ENCODE measurements at regions not wholly inside any gene's neighbourhood (a gene's known extent, or its start where the extent isn't known, plus 50 kb on each side); places are given as distances from the start of the nearest gene placed in this dataset.

- POLR2A ChIA-PET, result no interaction called here
- BruUV-seq (replicated peaks), result no TSS peak
- no peak for TF ChIP-seq JUND (IDR thresholded peaks at IDR 0.05)
- TF ChIP-seq MAX (IDR thresholded peaks at IDR 0.05), result no peak
- no peak for TF ChIP-seq POLR2A (IDR thresholded peaks at IDR 0.05; ENCODE audit: borderline replicate concordance, extremely low read depth, insufficient read depth, insufficient read length)
- no peak for TF ChIP-seq SP1 (IDR thresholded peaks at IDR 0.05; ENCODE audit: low read depth)
- TF ChIP-seq SIN3A (IDR thresholded peaks at IDR 0.05; ENCODE audit: low read depth), result no peak
- no peak for TF ChIP-seq ZBTB33 (IDR thresholded peaks at IDR 0.05; ENCODE audit: extremely low read depth, insufficient replicate concordance, low read length)
- no peak for TF ChIP-seq EZH2phosphoT487 (IDR thresholded peaks at IDR 0.05; ENCODE audit: borderline replicate concordance)
- TF ChIP-seq TCF7L2 (IDR thresholded peaks at IDR 0.05; ENCODE audit: borderline replicate concordance, extremely low read depth, insufficient read depth, insufficient read length), result no peak
- H3K9me3 ChIP-seq (ENCODE audit: control insufficient read depth in 1 of 2, insufficient read depth in 1 of 2, low read depth in 1 of 2, low read length in 2 of 2), result no peaks in the 10 kb centered on the region
- no peak overlapping the region for H3K27ac ChIP-seq (ENCODE audit: low read depth, low read length)
- intact Hi-C loops (cut with micrococcal nuclease), result no loop called here
- H3K27me3 ChIP-seq (ENCODE audit: insufficient read depth, low read length), result peaks cover 6% of the 10 kb centered on the region; the same call in 1 of the 2 replicates
- CTCF ChIA-PET, result no interaction called here
- H3K79me2 ChIP-seq (ENCODE audit: insufficient read depth, low read length), result no peaks in the 10 kb centered on the region
- H3K9ac ChIP-seq (ENCODE audit: low read length), result no peak overlapping the region
- no peaks in the 10 kb centered on the region for H3K9me2 ChIP-seq (ENCODE audit: insufficient read depth)
- DNase-seq (ENCODE audit: low read depth, low spot score) (no peak), ATAC-seq (no peak)
- no peak overlapping the region for H3K4me3 ChIP-seq (replicated peaks in 1 of 2; ENCODE audit: low read depth in 1 of 2, low read length in 2 of 2)
- H3K36me3 ChIP-seq (ENCODE audit: control insufficient read depth in 1 of 2, insufficient read depth in 2 of 2, low read length in 2 of 2), result no peaks in the 10 kb centered on the region
- no peak overlapping the region for H3K4me2 ChIP-seq (ENCODE audit: low read length)
- no peaks in the 10 kb centered on the region for H4K20me1 ChIP-seq (ENCODE audit: insufficient read depth)
- no peak overlapping the region for H2AFZ ChIP-seq (ENCODE audit: low read depth, low read length, poor library complexity, severe bottlenecking)
- peaks cover 6% of the 10 kb centered on the region in 2 experiments; a peak in 3 of 4 replicates for H3K4me1 ChIP-seq (ENCODE audit: control insufficient read depth in 1 of 2, insufficient read depth in 2 of 2, low read length in 2 of 2)
- RAD21 ChIA-PET (ENCODE audit: low non-redundant PET in 1 of 2, low total read pairs in 2 of 2, uncharacterized antibody in 2 of 2, unreplicated experiment in 2 of 2), result no interaction called here
Measured at GRCh38 chr5:1665803-1666202, 133.8 kb downstream of the MRPL36 start.

GRCh38 chr5:1665231-1665630, 134.4 kb downstream of the MRPL36 start:
- Histone ChIP-seq H3K4me3 (replicated peaks in 1 of 2; ENCODE audit: low read depth in 1 of 2, low read length in 2 of 2) (no peak overlapping the region), H3K79me2 (ENCODE audit: insufficient read depth, low read length) (no peaks in the 10 kb centered on the region), H3K4me1 (ENCODE audit: control insufficient read depth in 1 of 2, insufficient read depth in 2 of 2, low read length in 2 of 2) (peaks cover 6% of the 10 kb centered on the region in 2 experiments; a peak in 3 of 4 replicates), H3K27ac (ENCODE audit: low read depth, low read length) (no peak overlapping the region), H3K36me3 (ENCODE audit: control insufficient read depth in 1 of 2, insufficient read depth in 2 of 2, low read length in 2 of 2) (no peaks in the 10 kb centered on the region), H3K9me2 (ENCODE audit: insufficient read depth) (no peaks in the 10 kb centered on the region), H2AFZ (ENCODE audit: low read depth, low read length, poor library complexity, severe bottlenecking) (no peak overlapping the region), H4K20me1 (ENCODE audit: insufficient read depth) (no peaks in the 10 kb centered on the region), H3K27me3 (ENCODE audit: insufficient read depth, low read length) (peaks cover 6% of the 10 kb centered on the region; the same call in 1 of the 2 replicates), H3K4me2 (ENCODE audit: low read length) (no peak overlapping the region), H3K9me3 (ENCODE audit: control insufficient read depth in 1 of 2, insufficient read depth in 1 of 2, low read depth in 1 of 2, low read length in 2 of 2) (no peaks in the 10 kb centered on the region), H3K9ac (ENCODE audit: low read length) (no peak overlapping the region)
- ATAC-seq (no peak), DNase-seq (ENCODE audit: low read depth, low spot score) (no peak)
- intact Hi-C loops (cut with micrococcal nuclease), result no loop called here
- RAD21 ChIA-PET (ENCODE audit: low non-redundant PET in 1 of 2, low total read pairs in 2 of 2, uncharacterized antibody in 2 of 2, unreplicated experiment in 2 of 2), result no interaction called here
- CTCF ChIA-PET, result no interaction called here
- POLR2A ChIA-PET, result no interaction called here
- TF ChIP-seq EZH2phosphoT487 (IDR thresholded peaks at IDR 0.05; ENCODE audit: borderline replicate concordance), result no peak
- no peak for TF ChIP-seq JUND (IDR thresholded peaks at IDR 0.05)
- no peak for TF ChIP-seq SP1 (IDR thresholded peaks at IDR 0.05; ENCODE audit: low read depth)
- TF ChIP-seq FOSL1 (IDR thresholded peaks at IDR 0.05; ENCODE audit: low read depth), result no peak
- TF ChIP-seq ELF1 (IDR thresholded peaks at IDR 0.05; ENCODE audit: borderline replicate concordance, low read depth), result no peak
- TF ChIP-seq TCF7L2 (IDR thresholded peaks at IDR 0.05; ENCODE audit: borderline replicate concordance, extremely low read depth, insufficient read depth, insufficient read length), result no peak
- no peak for TF ChIP-seq SIN3A (IDR thresholded peaks at IDR 0.05; ENCODE audit: low read depth)
- TF ChIP-seq ZNF274 (IDR thresholded peaks at IDR 0.05; ENCODE audit: low read depth, low read length), result no peak
- TF ChIP-seq RAD21 (IDR thresholded peaks at IDR 0.05; ENCODE audit: low read depth), result no peak
- no peak for TF ChIP-seq CBX3 (IDR thresholded peaks at IDR 0.05; ENCODE audit: low read depth)
- TF ChIP-seq CEBPB (IDR thresholded peaks at IDR 0.05; ENCODE audit: low read depth), result no peak
- no TSS peak for BruUV-seq (replicated peaks)
